HG03025 (cell line): ENCODE measurements at regions not wholly inside any gene's neighbourhood (a gene's known extent, or its start where the extent isn't known, plus 50 kb on each side); places are given as distances from the start of the nearest gene placed in this dataset.
"Not testable (repeated sequence)": the region's sequence is repeated elsewhere in the genome, so short reads cannot be mapped to it uniquely, and the experiment has no call there.

ENCODE experiments used
- ATAC-seq: cut with Tn5 transposase; IDR thresholded peaks from one replicate; pipeline ENCODE4 v1.9.1; 2021; ENCODE audit warnings: mild to moderate bottlenecking, moderate library complexity; ENCODE audit not compliant: unreplicated experiment, low FRiP score

GRCh38 chr22:47888817-47889216, 1126.4 kb downstream of the TBC1D22A start:
- no peak for ATAC-seq

DNA sequence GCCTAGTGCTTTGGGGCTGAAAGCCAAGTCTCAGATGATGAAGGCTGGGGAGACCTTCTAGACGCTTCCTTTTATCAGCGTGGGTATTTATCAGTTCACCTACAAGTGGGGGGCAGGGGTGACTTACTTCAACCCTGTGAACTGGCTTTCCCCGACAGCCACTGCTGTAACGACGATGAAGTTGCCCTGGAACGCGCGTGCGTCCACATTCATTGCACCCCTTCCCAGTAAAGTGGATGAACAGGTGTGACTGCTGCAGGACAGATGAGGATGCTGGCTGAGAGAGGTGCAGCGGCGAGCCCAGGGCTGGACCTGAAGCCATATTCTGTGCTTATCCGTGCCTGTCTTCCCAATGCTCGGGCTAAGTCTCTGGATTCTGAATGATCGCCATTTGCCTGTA, 1122.3 kb downstream of the TBC1D22A start:
- no peak for ATAC-seq

GRCh38 chr22:47884200-47884599, 1121.8 kb downstream of the TBC1D22A start:
- ATAC-seq = no peak

- no peak for ATAC-seq
Measured at GRCh38 chr22:47883757-47884156, 1121.3 kb downstream of the TBC1D22A start.

GRCh38 chr22:47879346-47879745, 1116.9 kb downstream of the TBC1D22A start:
- ATAC-seq = no peak

DNA sequence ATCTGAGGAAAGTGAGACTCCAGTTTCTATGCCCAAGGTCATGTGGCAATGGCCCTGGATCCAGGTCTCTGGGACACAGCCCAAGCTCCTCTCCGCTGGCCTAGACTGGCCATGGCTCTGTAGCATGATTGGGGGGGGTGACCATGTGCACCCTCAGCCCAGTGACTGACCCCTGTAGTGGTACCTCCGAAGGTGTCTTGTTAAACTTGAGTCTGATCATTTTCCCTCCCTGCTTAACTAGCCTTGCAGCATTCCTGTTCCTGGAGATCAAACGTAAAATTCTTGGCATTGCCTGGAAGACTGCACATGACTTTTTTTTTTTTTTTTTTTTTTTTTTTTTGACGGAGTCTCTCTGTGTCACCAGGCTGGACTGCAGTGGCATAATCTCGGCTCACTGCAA, 1116.0 kb downstream of the TBC1D22A start:
- no peak for ATAC-seq

DNA sequence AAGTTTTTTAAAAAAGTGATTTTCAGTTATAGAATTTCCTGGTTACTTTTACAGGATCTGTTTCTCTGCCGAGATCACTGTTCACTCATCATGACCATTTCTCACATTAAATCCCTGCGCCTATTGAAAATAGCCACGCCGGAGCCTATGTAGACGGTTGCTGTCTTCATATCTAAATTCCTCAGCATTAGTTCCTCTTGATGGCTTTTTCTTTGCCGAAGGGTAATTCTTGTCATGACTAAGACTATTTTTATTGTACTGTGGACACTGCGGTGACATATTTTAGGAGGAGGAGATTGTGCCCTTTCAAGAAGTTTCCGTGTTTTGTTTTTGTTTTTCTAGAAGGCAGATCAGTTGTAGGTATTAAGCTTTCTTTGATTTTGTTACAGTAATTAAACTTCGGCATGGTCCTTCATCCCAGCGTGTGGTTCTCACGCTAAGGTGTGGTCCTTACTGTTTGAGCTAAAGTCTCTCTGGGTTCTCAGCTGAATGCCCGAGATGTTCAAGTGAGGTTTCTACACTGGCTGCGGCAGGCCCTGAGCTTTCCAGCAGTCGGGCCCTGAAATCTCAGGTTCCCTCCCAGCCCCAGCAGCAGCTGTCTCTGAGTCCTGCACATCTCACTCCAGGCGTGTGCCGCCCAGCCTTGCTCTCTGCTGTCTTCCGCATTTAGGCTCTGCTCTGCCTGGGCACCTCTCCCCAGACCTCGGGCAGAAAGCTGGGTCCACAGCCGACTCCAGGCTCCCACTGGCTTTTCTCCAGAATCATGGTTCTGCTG, 1110.5 kb downstream of the TBC1D22A start:
- ATAC-seq = no peak

DNA sequence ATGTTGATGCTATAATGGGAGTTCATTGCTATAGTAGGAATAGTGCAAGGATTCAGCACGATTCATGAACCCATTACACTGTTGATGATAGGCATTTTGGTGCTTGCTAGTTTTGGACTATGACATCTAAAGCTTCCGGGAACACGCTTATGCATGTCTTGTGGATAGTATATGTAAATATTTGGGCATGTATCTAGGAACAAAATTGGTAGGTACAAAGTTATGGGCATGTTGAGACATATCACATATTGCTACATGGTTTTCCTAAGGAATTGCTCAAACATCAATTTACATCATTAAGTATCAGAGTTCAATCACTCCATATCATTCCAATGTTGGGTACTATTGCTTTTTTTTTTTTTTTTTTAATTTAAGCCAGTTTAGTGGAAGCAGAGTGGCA, 1103.2 kb downstream of the TBC1D22A start:
- ATAC-seq = no peak

DNA sequence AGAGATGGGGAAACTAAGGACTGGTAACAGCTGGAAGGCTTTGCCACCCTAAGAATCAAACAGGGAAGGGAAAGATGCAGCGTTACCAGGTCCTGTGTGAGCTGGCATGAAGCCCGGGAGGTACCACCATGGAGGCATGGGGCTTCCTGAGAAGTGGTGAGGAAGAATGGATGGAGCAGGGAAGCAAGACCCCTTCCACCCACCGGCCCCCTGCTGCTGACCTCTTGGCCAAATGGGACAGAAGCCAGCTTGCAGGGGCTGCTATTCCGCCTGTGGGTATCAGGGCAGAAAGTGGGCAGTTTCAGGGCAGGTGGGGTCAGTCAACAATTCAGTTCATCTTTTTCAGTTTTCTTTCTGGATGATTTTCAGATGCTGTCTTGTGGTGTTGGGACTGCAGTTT, 1099.9 kb downstream of the TBC1D22A start:
- ATAC-seq = no peak

DNA sequence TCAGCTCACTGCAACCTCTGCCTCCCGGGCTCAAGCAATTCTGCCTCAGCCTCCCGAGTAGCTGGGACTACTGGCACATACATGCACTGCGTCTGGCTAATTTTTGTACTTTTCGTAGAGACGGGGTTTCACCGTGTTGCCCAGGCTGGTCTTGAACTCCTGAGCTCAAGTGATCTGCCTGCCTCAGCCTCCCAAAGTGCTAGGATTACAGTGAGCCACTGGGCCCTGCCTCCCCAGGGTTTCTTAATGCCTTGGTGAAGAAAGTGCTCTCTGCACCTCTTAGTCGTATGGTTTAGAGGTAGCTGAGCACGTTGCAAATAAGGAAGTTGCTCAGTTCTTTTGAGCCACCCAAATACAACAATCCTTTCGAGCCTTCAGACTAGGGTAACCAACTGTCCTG, 1098.5 kb downstream of the TBC1D22A start:
- ATAC-seq = not testable (repeated sequence)

- ATAC-seq = no peak
Measured at GRCh38 chr22:47859881-47860525, 1097.6 kb downstream of the TBC1D22A start.

DNA sequence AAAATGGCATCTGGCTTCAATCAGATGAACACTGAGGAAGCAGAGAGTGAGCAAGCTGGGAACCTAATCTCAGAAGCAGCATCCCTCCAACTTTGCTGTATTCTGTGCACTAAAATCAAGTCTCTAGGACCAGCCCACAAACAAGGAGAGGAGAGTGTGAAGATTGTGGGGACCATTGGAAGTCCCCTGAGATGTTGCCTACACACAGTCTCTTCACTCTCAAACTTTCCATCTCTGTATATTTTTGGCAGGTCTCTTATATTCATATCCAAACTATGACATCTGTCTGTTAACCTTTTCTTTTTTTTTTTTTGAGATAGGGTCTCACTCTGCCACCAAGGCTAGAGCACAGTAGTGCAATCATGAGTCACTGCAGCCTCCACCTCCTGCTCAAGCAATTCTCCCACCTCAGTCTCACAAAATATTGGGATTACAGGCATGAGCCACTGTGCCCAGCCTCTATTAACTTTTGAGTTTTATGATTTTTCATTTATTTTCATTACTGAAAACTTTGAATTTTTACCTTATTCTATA, 1096.4 kb downstream of the TBC1D22A start:
- ATAC-seq = no peak

- ATAC-seq = no peak
Measured at GRCh38 chr22:47854680-47855079, 1092.2 kb downstream of the TBC1D22A start.

DNA sequence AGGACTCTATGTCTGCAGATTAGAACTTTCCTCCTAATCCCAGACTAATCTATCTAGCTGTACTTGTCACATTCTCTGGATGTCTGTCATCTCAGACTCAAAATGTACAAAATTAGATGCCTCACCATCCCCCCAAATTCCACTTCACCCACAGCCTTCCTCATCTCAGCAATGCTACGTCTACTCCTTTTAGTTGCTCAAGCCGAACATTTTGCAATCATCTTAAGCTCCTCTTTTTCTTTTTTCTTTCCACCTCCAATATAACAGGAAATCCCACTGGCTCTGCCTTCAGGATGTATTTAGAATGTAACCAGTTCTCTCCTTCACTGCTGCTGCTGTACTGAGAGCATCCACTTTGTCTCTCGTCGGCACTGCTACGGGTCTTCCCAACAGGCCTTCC, 1091.8 kb downstream of the TBC1D22A start:
- ATAC-seq = no peak

GRCh38 chr22:47853750-47854149, 1091.3 kb downstream of the TBC1D22A start:
- ATAC-seq = no peak

DNA sequence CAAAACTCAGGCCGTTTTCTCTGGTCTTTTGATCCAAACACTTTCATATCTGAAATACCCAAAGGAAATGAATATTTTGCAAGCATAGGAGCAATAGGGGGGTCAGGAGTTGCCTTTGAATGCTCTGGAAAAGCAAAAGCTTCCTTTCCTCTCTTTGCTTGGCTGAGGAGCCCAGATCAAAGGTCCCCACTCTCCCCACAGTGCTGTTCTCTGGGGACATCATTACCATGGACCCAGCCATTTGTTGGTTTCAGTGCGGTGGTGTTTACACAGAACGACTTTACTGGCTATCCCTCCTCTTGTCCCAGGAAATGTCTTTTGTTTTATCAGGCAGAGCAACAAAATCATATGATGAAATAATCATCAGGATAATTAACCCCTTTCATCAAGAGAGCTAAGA, 1089.1 kb downstream of the TBC1D22A start:
- no peak for ATAC-seq

DNA sequence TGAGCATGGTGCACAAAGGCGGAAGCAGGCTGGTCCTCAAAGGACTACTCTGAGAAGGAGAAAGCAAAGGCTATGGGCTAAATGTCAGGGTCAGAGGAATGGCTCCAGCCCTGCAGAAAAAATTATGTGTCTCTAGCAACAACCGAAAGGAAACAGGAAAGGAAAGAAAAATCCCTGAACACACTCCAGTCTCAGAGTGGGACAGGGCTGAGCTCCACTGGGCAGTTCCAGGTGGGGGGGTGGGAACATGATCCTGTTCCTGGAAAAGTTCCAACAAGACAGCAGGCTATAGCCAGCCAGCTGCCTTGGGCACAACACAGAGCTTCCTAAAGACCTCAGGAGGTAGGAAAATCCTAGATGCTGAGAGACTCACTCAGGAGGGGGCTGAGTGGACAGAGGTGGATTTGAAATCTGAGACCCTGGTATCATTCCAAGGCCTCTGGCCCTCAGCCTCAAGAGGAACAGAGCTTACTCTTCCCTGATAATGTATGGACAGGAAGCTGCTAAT, 1088.2 kb downstream of the TBC1D22A start:
- no peak for ATAC-seq

DNA sequence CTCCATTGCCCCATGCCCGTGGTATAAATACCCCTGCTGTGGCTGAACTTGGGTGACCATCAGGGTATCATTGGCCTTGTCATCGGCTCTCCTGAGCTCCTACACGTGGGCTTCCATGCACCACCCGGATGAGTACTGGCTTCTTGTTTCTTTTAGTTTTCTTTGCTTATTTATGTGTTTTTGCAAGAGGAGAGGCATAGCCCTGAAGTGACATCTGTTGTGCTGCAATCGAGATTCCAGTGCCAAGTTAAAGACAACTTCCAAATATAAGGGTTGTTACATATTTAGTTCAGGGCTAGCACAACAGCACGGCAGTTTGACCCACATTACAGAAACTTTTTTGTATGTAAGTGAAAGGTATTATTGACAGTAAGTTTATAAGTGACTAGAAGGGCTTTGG, 1087.1 kb downstream of the TBC1D22A start:
- ATAC-seq = no peak

DNA sequence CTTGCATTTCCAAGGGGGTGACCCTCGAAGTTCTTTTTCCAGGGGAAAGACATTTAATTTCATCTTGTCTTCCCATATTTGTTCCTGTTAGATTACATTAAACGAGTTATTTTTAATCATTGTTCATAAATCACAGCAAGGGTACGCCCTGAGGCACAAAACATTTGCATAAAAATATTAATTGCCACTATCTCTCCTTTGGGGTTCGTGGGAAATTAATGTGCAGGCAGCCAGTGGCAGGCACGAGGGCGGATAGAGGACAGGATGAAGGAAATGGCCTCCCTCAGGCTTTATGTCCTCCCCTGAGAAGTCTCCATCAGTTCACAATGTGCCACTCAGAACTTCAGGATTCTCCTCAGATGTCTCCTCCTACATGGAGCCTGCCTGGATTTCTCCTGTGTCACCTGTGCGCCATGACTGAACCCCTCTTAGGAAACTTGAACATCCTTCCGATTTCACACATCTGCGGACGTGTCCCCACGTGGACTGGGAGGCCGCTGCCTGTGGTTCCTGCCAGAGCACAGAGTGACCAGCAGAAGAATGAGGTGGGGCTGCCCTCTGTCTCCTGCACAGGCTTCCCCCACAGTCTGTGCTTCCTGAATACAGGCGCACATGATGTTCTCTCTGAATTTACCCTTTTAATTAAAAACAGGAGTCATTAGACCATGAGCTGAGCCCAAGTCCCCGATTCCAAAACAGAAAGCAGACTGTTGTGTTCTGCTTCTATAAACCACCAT, 1085.9 kb downstream of the TBC1D22A start:
- ATAC-seq = no peak

GRCh38 chr22:47847131-47847890, 1084.9 kb downstream of the TBC1D22A start:
- ATAC-seq = no peak
